HG03108 (cell line): ENCODE measurements at regions not wholly inside any gene's neighbourhood (a gene's known extent, or its start where the extent isn't known, plus 50 kb on each side); places are given as distances from the start of the nearest gene placed in this dataset.
"Not testable (repeated sequence)": the region's sequence is repeated elsewhere in the genome, so short reads cannot be mapped to it uniquely, and the experiment has no call there.

Experiments
- ATAC-seq: cut with Tn5 transposase; IDR thresholded peaks from one replicate; pipeline ENCODE4 v1.9.1; 2021; ENCODE audit warnings: moderate library complexity; ENCODE audit not compliant: unreplicated experiment

GRCh38 chr2:14960686-14961324 lies 328.3 kb downstream of the LRATD1 start:
- ATAC-seq, result no peak

GRCh38 chr2:14967729-14968128 lies 335.2 kb downstream of the LRATD1 start:
- ATAC-seq, result no peak

GRCh38 chr2:14975381-14975780 lies 342.9 kb downstream of the LRATD1 start:
- ATAC-seq, result no peak

- no peak for ATAC-seq
Observed at GRCh38 chr2:14977021-14977420, 344.5 kb downstream of the LRATD1 start.

- no peak for ATAC-seq
Observed at GRCh38 chr2:14978845-14979244, 346.3 kb downstream of the LRATD1 start.

DNA sequence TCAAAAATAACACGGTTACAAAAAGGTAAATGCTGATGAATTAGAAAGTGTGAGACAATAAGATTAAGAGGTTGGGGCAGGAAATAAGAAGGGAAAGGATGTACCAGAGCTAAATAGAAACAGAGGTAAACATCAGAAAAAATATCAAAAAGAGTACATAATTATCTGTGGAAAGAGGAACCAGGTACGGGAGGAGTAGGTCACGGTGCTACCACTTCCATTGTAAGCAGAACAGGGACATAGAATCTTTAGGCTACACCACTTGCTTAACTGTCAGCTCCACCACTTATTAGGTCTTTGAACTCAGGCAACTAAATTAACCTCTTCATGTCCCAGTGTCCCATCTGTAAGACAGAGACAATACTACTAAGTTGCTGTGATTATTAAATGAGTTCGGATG lies 350.3 kb downstream of the LRATD1 start:
- no peak for ATAC-seq

DNA sequence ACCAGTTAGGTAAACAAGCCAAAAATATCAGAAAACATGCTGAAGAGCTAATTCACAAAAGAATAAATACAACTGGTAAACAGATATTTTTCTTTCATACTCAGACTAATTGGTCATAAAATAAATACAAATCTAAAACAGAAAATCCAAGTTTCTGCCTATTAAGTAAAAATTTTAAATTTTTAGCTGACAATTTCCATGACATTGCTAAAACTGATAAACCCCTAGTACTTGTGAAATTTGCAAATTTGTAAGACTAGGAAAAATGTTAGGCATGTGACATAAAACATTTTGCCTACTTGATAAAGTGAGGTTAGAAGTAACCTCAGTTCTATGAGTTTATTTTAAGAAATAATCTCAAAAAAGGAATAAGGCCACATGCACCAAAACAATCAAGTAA lies 356.1 kb downstream of the LRATD1 start:
- ATAC-seq, result no peak

GRCh38 chr2:14991723-14992122 lies 359.2 kb downstream of the LRATD1 start:
- no peak for ATAC-seq

GRCh38 chr2:14994721-14995120 lies 362.2 kb downstream of the LRATD1 start:
- ATAC-seq, result no peak

DNA sequence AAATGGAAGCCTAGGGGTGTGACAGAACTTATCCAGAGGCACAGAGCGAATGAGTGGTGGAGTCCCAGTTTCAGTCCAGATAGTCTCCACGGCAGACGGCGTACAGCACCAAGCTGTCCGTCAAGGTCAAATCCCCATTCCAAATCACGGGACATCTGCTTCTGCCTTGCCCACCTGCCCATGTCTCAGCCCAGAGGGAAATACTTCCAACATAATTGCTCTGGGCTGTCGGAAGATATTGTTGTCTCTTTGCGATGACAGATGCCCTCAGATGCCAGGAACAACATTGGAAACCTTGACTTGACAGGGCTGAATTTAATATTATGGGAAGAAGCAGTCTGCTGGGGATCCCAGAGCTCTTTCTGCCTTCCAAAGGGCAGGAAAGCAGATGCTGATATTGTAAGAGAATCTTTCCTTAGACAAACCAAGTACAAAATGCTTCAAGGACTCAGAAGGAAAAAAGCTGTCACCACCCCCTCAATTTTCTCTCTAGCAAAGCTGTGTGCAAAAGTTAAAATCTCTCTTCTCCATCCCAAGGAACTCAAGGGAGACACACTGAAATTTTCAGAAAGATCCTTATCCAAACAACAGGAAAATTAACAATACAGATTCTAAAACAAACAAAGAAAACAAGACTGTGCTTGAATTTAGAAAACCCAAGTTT lies 364.0 kb downstream of the LRATD1 start:
- ATAC-seq, result no peak

DNA sequence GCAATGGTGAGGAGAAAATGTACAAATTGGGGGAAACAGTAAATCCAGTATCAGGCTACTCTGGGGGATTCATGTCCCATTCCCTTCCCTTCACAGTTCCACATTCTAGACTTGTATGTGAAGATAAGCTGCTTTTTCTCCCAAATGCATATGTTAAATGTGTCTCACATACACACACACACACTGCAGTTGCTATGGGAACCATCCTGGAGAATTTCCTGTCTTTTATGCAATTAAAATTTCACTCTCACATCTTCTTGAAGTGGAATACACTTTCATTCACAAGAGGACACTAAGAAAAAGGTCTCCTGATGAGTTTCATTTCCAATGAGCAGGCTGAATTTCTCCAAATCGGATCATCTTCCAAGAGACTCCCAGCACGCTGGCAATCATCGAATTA lies 366.0 kb downstream of the LRATD1 start:
- no peak for ATAC-seq

DNA sequence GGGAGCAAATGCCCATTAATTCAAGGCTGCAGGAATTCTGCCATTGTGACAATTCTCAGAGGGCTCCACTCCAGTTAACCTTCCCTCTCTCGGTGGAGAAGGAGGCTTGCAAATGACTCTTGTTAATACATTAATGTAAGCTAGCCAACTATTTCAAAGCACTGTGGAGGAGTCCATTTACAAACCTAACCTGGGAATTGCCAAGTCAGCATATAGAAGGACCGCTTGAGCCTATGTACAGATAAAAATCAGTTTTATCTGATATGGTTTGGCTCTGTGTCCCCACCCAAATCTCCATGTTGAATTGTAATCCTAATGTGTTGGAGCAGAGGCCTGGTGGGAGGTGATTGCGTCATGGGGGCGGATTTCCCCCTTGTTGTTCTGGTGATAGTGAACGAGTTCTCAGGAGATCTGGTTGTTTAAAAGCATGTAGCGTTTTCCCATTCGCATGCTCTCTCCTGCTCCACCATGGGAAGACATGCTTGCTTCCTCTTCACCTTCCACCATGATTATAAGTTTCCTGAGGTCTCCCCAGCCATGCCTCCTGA lies 366.7 kb downstream of the LRATD1 start:
- ATAC-seq, result no peak

GRCh38 chr2:15002519-15002918 lies 370.0 kb downstream of the LRATD1 start:
- ATAC-seq, result not testable (repeated sequence)

- ATAC-seq, result no peak
Observed at GRCh38 chr2:15006667-15007066, 374.1 kb downstream of the LRATD1 start.

- ATAC-seq, result no peak
Observed at GRCh38 chr2:15009681-15010080, 377.2 kb downstream of the LRATD1 start.

GRCh38 chr2:15010346-15010745 lies 377.8 kb downstream of the LRATD1 start:
- peak; percentile 52 for ATAC-seq

DNA sequence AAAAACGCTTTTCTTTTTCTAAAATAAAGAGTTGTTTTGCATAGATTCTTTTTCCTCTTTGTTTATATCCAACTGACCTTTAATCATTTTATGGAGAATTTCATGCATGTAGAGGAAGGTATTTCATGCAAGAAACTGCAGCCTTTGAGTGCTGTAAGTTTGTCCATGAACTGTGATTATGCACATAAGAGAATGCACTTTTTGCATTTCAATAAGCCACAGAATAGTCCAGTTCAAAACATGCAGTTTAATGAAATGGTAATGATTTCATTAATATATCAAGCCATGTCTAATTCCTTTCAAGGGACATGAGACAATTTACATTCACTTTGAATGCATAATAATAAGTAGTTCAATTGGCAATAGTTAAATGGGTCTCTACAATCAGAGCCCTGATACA lies 386.3 kb downstream of the LRATD1 start:
- ATAC-seq, result no peak

- no peak for ATAC-seq
Observed at GRCh38 chr2:15023221-15023620, 390.7 kb downstream of the LRATD1 start.

DNA sequence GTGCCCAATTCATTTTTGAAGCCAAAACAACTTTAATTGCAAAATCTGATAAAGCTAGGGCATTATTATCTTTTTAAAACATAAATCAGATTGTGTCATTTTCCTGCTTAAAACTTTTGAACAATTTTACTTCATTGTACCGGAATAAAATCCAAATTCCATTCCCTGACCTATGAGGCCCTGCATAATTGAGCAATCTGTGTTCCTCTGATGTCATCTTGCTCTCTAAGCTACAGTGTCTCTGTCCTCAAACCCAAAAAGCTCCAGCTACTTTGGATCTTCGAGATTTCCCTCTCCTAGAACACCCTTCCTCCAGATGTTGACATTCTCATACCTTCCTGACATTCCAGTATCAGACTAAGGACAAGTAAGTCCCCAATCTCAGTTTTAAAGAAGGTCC lies 395.9 kb downstream of the LRATD1 start:
- no peak for ATAC-seq

GRCh38 chr2:15031745-15032240 lies 399.3 kb downstream of the LRATD1 start:
- peak; percentile 91 for ATAC-seq

DNA sequence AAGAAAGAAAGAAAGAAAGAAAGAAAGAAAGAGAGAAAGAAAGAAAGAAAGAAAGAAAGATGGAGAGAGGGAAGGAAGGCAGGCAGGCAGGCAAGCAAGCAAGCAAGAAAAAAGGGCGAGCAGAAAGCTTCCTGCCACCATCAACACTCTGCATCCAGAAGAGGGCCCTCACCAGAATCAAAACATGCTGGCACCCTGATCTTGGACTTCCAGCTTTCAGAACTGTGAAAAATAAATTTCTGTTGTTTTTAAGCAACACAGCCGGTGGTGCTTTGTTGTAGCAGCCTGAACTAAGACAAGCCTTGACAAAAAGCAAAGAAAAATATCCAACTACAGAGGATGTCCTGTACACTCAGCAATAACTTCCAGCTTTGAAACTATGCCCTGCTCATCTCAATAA lies 401.7 kb downstream of the LRATD1 start:
- no peak for ATAC-seq

DNA sequence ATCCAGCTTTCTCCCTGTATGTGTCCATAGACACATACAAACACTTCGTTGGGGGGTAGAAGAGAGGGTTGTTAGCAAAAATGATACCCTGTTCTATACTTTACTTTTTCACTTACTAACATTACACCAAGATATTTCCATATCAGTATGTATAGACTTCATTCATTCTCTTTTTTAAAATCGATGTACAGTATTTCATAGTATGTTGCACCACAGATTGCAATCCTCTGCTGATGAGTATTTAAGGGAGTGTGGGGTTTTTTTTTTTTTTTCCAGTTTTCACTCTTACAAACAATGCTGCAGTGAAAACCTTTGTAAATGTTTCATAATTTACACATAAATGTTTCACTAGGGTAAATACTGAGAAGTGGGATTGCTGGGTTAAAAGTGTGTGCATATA lies 402.3 kb downstream of the LRATD1 start:
- ATAC-seq, result no peak
